Endodermal cell (in vitro differentiated cells): ENCODE measurements at regions not wholly inside any gene's neighbourhood (a gene's known extent, or its start where the extent isn't known, plus 50 kb on each side); places are given as distances from the start of the nearest gene placed in this dataset.

Source experiments
- DNase-seq: peaks from one replicate; pipeline ENCODE4 v3.0.0-alpha.2; 2017
- H3K27ac ChIP-seq: 2 replicates; pipeline ENCODE4 v1.5.1; 2013; ENCODE audit warnings: mild to moderate bottlenecking, low read depth, low read length, moderate library complexity
- H3K27me3 ChIP-seq: 2 replicates; pipeline ENCODE4 v1.6.1; 2013; ENCODE audit warnings: mild to moderate bottlenecking, low read length, moderate library complexity; ENCODE audit not compliant: insufficient read depth, control insufficient read depth, poor library complexity, severe bottlenecking
- H3K36me3 ChIP-seq: 2 replicates; pipeline ENCODE4 v1.7.0; 2013; ENCODE audit warnings: mild to moderate bottlenecking, low read length, moderate library complexity; ENCODE audit not compliant: control insufficient read depth, insufficient read depth
- H3K4me1 ChIP-seq: one replicate; pipeline ENCODE4 v1.7.0; 2013; ENCODE audit warnings: low read length; ENCODE audit not compliant: control insufficient read depth, insufficient read depth
- H3K4me3 ChIP-seq: 2 replicates; pipeline ENCODE4 v1.5.1; 2013; ENCODE audit warnings: mild to moderate bottlenecking, low read length, moderate library complexity
- H3K9ac ChIP-seq: 2 replicates; pipeline ENCODE4 v1.6.1; 2013; ENCODE audit warnings: mild to moderate bottlenecking, low read length, moderate library complexity; ENCODE audit not compliant: poor library complexity, severe bottlenecking; ENCODE audit errors: extremely low read depth
- H3K9me3 ChIP-seq: 2 replicates; pipeline ENCODE4 v1.6.1; 2013; ENCODE audit warnings: mild to moderate bottlenecking, low read length, moderate library complexity; ENCODE audit not compliant: control insufficient read depth
- H3K27ac Mint-ChIP-seq: 2 replicates; pipeline ENCODE4 v1.8.0; 2020; ENCODE audit warnings: mixed read lengths
- H3K27me3 Mint-ChIP-seq: 2 replicates; pipeline ENCODE4 v1.8.0; 2021; ENCODE audit warnings: mild to moderate bottlenecking, mixed read lengths; ENCODE audit not compliant: insufficient read depth
- H3K36me3 Mint-ChIP-seq: 2 replicates; pipeline ENCODE4 v1.8.0; 2020; ENCODE audit warnings: low read depth, mixed read lengths
- H3K4me1 Mint-ChIP-seq: 2 replicates; pipeline ENCODE4 v1.8.0; 2020; ENCODE audit warnings: mixed read lengths
- H3K4me3 Mint-ChIP-seq: 2 replicates; pipeline ENCODE4 v1.8.0; 2020; ENCODE audit warnings: mild to moderate bottlenecking, moderate library complexity, mixed read lengths
- H3K9me3 Mint-ChIP-seq: 2 replicates; pipeline ENCODE4 v1.8.0; 2020; ENCODE audit warnings: mild to moderate bottlenecking, mixed read lengths
- CTCF ChIP-seq: fragments of 200-600 bp; sonication (generic); conservative IDR thresholded peaks from 2 replicates; pipeline ENCODE4 v1.5.0; 2021; ENCODE audit warnings: antibody characterized with exemption, mild to moderate bottlenecking
- WGBS, 2 experiments: methylation state at CpG; one replicate each; pipeline versions ENCODE4 v1.1.5 to v1.1.7; 2013; ENCODE audit warnings: missing lambda C conversion rate in 2 of 2, mixed read lengths in 1 of 2; ENCODE audit not compliant: insufficient coverage in 1 of 2, insufficient read length in 1 of 2; 5-methylcytosine and 5-hydroxymethylcytosine counted together

GRCh38 chr7:63927261-63927660, 71.4 kb upstream of the ZNF722 start:
- Mint-ChIP-seq H3K9me3 (peaks cover 78% of the 10 kb centered on the region), H3K4me1 (no peaks in the 10 kb centered on the region), H3K4me3 (no peak overlapping the region), H3K27me3 (no peaks in the 10 kb centered on the region), H3K36me3 (no peaks in the 10 kb centered on the region), H3K27ac (no peak overlapping the region)
- Histone ChIP-seq H3K9ac (no peak overlapping the region), H3K36me3 (no peaks in the 10 kb centered on the region), H3K4me3 (no peak overlapping the region), H3K4me1 (no peaks in the 10 kb centered on the region), H3K27ac (no peak overlapping the region), H3K27me3 (no peaks in the 10 kb centered on the region), H3K9me3 (peaks cover 76% of the 10 kb centered on the region)
- DNase-seq: no peak
- no peak for TF ChIP-seq CTCF
- WGBS, 2 experiments: 67 to 83% methylated on average over 3 to 5 of the region's 5 CpGs

GRCh38 chr7:63931057-63931600, 67.5 kb upstream of the ZNF722 start:
- Histone ChIP-seq H3K36me3 (no peaks in the 10 kb centered on the region), H3K4me3 (no peak overlapping the region), H3K27ac (no peak overlapping the region), H3K9ac (no peak overlapping the region), H3K9me3 (peaks cover 64% of the 10 kb centered on the region), H3K4me1 (no peaks in the 10 kb centered on the region), H3K27me3 (no peaks in the 10 kb centered on the region)
- Mint-ChIP-seq H3K4me3 (no peak overlapping the region), H3K4me1 (no peaks in the 10 kb centered on the region), H3K27me3 (no peaks in the 10 kb centered on the region), H3K9me3 (peaks cover 69% of the 10 kb centered on the region), H3K36me3 (no peaks in the 10 kb centered on the region), H3K27ac (no peak overlapping the region)
- WGBS, 2 experiments: 92 to 94% methylated on average over 28 to 56 of the region's 56 CpGs
- no peak for TF ChIP-seq CTCF
- no peak for DNase-seq

GRCh38 chr7:63931985-63932577, 66.6 kb upstream of the ZNF722 start:
- H3K36me3 ChIP-seq: no peaks in the 10 kb centered on the region
- Mint-ChIP-seq H3K27me3 (no peaks in the 10 kb centered on the region), H3K27ac (no peak overlapping the region), H3K4me3 (no peak overlapping the region), H3K4me1 (no peaks in the 10 kb centered on the region), H3K9me3 (peaks cover 64% of the 10 kb centered on the region), H3K36me3 (no peaks in the 10 kb centered on the region)
- 79 to 85% methylated on average over 12 to 22 of the region's 22 CpGs for WGBS, 2 experiments
- no peak for DNase-seq
- H3K27me3 ChIP-seq: no peaks in the 10 kb centered on the region
- no peak overlapping the region for H3K4me3 ChIP-seq
- TF ChIP-seq CTCF: no peak
- no peaks in the 10 kb centered on the region for H3K4me1 ChIP-seq
- H3K9ac ChIP-seq: no peak overlapping the region
- peaks cover 69% of the 10 kb centered on the region for H3K9me3 ChIP-seq
- no peak overlapping the region for H3K27ac ChIP-seq
